SH-SY5Y (cell line): ENCODE measurements at regions not wholly inside any gene's neighbourhood (a gene's known extent, or its start where the extent isn't known, plus 50 kb on each side); places are given as distances from the start of the nearest gene placed in this dataset.

Experiments
- GATA2 ChIP-seq: IDR thresholded peaks from 2 replicates; pipeline ENCODE4 v1.6.1; 2011; ENCODE audit warnings: mild to moderate bottlenecking, low read depth, low read length
- GATA3 ChIP-seq: IDR thresholded peaks from 2 replicates; pipeline ENCODE4 v1.6.1; 2011; ENCODE audit warnings: low read depth, mild to moderate bottlenecking, low read length, moderate library complexity

- TF ChIP-seq GATA2 (no peak), GATA3 (no peak)
Observed at GRCh38 chr10:2117641-2118040, 380.3 kb upstream of the ADARB2 start.
